BJ (cell line): ENCODE measurements at regions not wholly inside any gene's neighbourhood (a gene's known extent, or its start where the extent isn't known, plus 50 kb on each side); places are given as distances from the start of the nearest gene placed in this dataset.

ENCODE experiments used
- CTCF ChIA-PET: fragments of 350-600 bp; formaldehyde crosslinking; extraction: SDS; loops from one replicate; lab custom pipeline; 2021; ENCODE audit warnings: antibody characterized with exemption, inconsistent platforms; lab: Yijun Ruan, JAX
- POLR2A ChIA-PET: fragments of 300-600 bp; sonication (Branson Sonifier 250); formaldehyde crosslinking; extraction: SDS; loops from one replicate; lab custom pipeline; 2021; ENCODE audit warnings: antibody characterized with exemption; lab: Charles Lee
- DNase-seq: peaks from one replicate; pipeline ENCODE4 v3.0.0-alpha.2; 2011; ENCODE audit warnings: low read depth
- H3K27me3 ChIP-seq: 2 replicates; pipeline ENCODE4 v1.6.0; 2011; ENCODE audit warnings: low read length; ENCODE audit not compliant: control insufficient read depth, insufficient read depth
- H3K36me3 ChIP-seq: 2 replicates; pipeline ENCODE4 v1.5.1; 2011; ENCODE audit warnings: low read length; ENCODE audit not compliant: control insufficient read depth, insufficient read depth
- H3K4me3 ChIP-seq: 2 replicates; pipeline ENCODE4 v1.5.1; 2011; ENCODE audit warnings: low read depth, mild to moderate bottlenecking, control low read depth, low read length
- TF ChIP-seq, protein P1 (sequence below): IDR thresholded peaks from 2 replicates; pipeline ENCODE4 v1.5.1; 2011; ENCODE audit warnings: low read depth, mild to moderate bottlenecking, control low read depth, inconsistent platforms, low read length, moderate library complexity; ENCODE audit not compliant: insufficient read depth

DNA sequence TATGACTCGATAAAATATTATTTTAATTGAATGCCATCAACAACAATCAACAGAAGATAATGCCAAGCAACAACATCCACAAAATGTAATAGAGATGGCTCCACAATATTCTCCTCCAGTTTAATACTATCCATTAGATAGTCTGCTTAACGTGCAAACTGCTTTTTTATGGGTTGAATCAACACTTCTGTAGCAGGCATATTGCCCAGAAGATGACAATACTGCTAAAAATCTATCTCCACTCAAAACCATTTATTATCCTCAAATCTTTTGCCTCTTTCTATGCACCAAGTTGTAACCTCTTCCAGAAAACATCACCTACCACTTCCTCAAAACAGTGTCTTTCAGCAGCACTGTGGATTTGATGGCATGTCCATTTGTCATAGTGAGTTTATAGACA lies 295.7 kb upstream of the LMCD1 start:
- Histone ChIP-seq H3K27me3 (no peaks in the 10 kb centered on the region), H3K4me3 (no peak overlapping the region), H3K36me3 (no peaks in the 10 kb centered on the region)
- ChIA-PET POLR2A (no interaction called here), CTCF (no interaction called here)
- no peak for DNase-seq
- TF ChIP-seq, protein P1, sequence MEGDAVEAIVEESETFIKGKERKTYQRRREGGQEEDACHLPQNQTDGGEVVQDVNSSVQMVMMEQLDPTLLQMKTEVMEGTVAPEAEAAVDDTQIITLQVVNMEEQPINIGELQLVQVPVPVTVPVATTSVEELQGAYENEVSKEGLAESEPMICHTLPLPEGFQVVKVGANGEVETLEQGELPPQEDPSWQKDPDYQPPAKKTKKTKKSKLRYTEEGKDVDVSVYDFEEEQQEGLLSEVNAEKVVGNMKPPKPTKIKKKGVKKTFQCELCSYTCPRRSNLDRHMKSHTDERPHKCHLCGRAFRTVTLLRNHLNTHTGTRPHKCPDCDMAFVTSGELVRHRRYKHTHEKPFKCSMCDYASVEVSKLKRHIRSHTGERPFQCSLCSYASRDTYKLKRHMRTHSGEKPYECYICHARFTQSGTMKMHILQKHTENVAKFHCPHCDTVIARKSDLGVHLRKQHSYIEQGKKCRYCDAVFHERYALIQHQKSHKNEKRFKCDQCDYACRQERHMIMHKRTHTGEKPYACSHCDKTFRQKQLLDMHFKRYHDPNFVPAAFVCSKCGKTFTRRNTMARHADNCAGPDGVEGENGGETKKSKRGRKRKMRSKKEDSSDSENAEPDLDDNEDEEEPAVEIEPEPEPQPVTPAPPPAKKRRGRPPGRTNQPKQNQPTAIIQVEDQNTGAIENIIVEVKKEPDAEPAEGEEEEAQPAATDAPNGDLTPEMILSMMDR, result no peak

DNA sequence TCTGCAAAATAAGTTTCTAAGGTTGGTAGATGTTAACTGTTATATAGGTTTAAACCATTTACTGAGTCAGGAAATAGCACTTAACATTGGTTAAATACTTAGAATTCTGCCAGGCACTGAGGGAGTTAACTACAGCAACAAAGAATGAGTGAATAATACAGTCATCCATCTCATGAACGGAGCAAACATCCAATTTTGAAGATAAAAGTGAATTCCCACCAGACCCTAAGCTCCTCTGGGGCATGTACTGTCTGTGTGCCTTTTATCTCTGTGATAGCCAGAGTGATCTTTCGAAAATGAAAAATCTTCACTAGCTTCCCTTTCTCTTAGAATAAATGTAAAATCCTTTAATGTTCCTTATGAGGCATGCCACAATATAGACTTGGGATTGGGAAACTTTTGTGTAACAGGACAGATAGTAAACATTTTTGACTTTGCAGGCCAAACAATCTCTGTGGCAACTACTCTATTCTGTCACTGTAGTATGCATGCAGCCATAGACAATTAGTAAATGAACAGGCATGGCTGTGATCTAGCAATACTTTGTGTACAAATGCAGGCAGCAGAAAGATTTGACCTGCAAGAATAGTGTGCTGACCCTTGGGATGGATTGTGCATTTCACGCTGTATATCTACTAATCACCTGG lies 294.5 kb upstream of the LMCD1 start:
- Histone ChIP-seq H3K27me3 (no peaks in the 10 kb centered on the region), H3K36me3 (no peaks in the 10 kb centered on the region), H3K4me3 (no peak overlapping the region)
- TF ChIP-seq, protein P1, result no peak
- DNase-seq, result no peak
- POLR2A ChIA-PET, result no interaction called here
- CTCF ChIA-PET, result no interaction called here

GRCh38 chr3:8210882-8211341 lies 290.7 kb upstream of the LMCD1 start:
- ChIA-PET POLR2A (no interaction called here), CTCF (no interaction called here)
- Histone ChIP-seq H3K4me3 (no peak overlapping the region), H3K36me3 (no peaks in the 10 kb centered on the region), H3K27me3 (no peaks in the 10 kb centered on the region)
- TF ChIP-seq, protein P1, result no peak
- no peak for DNase-seq

DNA sequence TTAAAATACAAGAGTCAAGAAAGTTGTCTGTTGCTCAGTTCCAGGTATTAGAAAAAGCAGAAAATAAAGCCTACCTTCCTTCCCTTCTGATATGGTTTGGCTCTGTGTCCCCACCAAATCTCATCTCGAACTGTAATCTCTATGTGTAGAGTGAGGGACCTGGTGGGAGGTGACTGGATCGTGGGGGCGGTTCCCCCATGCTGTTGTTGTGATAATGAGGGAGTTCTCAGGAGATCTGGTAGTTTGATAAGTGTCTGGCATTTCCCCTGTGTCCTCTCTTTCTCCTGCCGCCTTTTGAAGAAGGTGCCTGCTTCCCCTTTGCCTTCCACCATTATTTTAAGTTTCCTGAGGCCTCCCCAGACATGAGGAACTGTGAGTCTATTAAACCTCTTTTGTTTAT lies 288.8 kb upstream of the LMCD1 start:
- Histone ChIP-seq H3K4me3 (no peak overlapping the region), H3K27me3 (no peaks in the 10 kb centered on the region), H3K36me3 (no peaks in the 10 kb centered on the region)
- DNase-seq, result no peak
- ChIA-PET POLR2A (no interaction called here), CTCF (no interaction called here)
- TF ChIP-seq, protein P1, result no peak

DNA sequence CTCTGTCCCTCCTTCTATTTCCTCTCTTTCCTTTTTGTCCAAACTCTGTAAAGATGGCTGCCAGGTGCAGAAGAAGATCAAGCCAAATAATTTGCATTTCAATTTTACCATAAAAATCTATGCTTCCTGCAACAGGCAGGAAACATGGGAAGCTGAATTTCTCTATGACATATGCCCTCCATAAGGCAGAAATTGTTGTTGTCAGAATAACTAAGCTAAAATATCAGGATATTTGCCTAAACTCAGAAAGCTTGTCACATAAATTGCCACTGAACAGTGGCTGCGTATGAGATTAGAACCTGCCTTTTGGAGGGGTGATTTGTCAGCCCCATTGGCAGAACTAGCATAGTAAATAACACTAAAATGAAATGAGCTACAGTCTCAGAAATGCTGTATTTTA lies 288.3 kb upstream of the LMCD1 start:
- Histone ChIP-seq H3K36me3 (no peaks in the 10 kb centered on the region), H3K4me3 (no peak overlapping the region), H3K27me3 (no peaks in the 10 kb centered on the region)
- POLR2A ChIA-PET, result no interaction called here
- CTCF ChIA-PET, result interaction anchor here (1.2 kb wide), 1 partner anchor 27 kb away, joined by 5 read pairs; no protein-coding TSS in a partner anchor
- no peak for DNase-seq
- TF ChIP-seq, protein P1, result no peak
